Posterior cingulate gyrus (tissue), 11 donors: ENCODE measurements at regions not wholly inside any gene's neighbourhood (a gene's known extent, or its start where the extent isn't known, plus 50 kb on each side); places are given as distances from the start of the nearest gene placed in this dataset.
"Not testable (repeated sequence)": the region's sequence is repeated elsewhere in the genome, so short reads cannot be mapped to it uniquely, and the experiment has no call there.

Experiments used
- DNase-seq, 10 donors: peaks; one replicate each; pipeline versions ENCODE4 v3.0.0 to v3.0.0-alpha.2; 2020 to 2021; ENCODE audit warnings: mixed read lengths in 3 of 10
- intact Hi-C: fragments of 100-400 bp; cut with DNase I; formaldehyde crosslinking; loops from one replicate; pipeline ENCODE4 v1.15.1; 2023

DNA sequence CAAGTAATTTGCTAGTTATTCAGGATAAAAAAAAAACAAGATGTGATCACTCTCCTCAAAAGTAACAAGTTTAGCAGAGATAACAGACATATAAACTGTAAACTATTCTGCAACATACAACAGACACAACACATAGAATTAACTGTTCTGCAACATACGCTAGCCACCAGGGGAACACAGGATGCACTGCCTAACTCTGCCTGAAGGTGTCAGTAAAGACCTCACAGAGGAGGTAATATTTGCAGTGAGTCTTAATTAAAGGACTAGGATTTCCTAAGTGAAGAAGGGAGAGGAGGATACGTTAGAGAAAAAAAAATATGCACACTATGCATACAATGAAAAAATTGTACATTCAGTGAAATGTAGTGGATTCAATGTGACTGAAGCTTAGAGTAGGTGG, 129.6 kb downstream of the NBPF8 start:
- intact Hi-C loops: not testable (repeated sequence)
- peak in 8 of 10 donors; percentile 58 to 85 (median 70) for DNase-seq

DNA sequence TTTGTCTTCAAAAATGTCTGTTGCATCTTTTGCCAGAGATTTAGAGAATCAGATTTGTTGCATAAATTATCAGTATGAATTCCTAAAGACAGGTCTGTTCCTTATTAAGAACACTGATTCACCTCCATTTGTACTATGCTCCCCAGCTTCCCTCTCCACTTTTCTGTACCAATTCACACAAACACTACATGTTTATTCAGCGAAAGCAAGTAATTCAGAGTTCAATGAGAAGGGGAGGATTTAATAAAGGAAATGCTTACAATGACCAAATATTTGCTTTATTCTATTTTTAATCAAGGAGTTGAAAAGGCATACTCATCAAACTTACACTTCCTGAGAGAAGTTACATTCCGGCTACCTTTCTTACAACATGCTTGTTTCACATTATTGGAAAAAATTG, 135.5 kb downstream of the NBPF8 start:
- intact Hi-C loops: not testable (repeated sequence)

DNA sequence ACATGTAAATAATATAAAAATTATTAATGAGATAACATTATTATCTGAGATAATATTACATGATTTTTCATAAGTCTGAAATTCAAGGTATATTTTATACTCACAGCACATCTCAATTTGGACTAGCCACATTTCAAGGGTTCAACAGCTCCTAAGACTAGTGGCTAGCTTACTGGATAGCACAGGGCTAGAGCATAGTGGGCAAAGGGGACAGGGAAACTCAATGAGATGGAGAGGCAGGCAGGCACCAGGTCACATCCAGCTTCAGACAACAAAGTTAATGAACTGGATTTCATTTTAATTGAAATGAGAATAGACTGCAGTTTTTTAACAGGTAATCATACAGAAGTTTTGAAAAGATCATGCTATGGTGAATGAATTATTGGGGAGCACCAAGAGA, 137.4 kb downstream of the NBPF8 start:
- intact Hi-C loops, DNase-seq: not testable (repeated sequence)

More for the DNA sequence above, 135.5 kb downstream of the NBPF8 start:
- not testable (repeated sequence) for DNase-seq

DNA sequence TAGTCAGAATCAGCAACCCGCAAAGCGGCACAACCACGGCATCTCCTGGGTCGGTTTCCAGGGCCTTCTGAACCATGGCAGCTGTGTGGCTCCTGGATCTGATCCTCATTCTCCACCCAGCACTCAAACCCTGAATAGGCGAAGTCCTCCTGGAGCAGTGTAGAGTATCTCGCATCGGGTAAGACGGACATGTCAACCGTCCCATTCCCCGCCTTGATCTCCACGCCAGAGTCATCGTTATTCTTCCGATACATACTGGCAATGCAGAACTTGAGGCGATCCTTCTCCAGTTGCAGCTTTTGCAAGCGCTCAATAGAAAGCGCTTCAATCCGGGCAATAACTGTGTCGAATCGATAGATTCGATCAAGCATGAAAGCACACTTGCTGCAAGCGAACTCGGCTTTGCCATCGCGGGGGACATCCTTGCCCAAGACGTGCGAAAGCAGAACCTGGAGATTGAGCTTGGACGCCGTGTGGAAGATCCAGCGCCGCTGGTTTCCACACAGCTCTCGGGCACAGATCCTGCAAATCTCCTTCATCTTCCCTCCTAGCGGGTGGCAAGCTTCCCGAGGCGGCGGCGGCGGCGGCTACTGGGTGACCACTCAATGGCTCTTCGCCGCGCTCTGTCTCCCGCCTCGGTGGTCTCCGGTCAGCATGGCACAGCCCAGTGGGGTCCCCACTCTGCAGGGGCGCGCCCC, 142.9 kb downstream of the NBPF8 start:
- DNase-seq: peak in 5 of 10 donors; percentile 7 to 50 (median 11)

DNA sequence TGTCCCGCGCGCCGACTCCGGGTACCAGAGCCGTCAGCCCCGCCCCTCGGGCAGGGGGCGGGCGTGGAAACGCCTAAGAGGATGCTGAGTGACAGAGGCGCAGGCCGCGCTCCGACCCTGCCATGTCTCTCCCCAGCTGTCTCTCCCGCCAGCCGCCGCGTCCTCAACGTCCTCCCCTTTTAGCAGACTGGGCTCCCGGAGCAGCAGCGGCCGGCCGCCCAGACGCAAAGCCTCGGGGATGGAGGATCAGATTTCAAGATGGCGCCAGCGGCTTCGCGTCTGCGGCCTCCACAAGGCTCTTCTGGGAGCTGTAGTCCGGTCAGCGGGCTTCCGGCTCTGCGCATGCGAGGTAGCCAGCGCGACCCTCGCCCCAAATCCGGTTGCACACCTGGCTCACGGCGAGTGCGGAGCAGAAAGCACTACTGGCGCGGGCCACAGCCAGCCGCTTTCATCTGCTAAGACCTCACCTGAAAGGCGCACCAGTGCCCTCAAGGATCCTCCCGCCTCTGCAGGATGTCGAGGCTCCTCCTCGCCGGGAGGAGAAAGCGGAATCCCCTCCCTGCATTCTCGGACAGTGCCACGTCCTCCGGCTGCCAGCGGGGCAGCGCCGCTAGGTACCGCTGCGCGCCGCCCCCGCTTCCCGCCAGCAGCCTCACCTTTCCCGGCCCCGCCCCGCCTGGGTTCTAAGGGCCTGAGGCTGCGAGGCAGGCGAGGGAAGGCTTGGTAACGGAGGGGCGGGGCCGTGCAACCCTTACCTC, 143.6 kb downstream of the NBPF8 start:
- peak; percentile 43 to 94 (median 51) for DNase-seq
- intact Hi-C loops: not testable (repeated sequence)

More for the DNA sequence above, 142.9 kb downstream of the NBPF8 start:
- intact Hi-C loops: not testable (repeated sequence)

DNA sequence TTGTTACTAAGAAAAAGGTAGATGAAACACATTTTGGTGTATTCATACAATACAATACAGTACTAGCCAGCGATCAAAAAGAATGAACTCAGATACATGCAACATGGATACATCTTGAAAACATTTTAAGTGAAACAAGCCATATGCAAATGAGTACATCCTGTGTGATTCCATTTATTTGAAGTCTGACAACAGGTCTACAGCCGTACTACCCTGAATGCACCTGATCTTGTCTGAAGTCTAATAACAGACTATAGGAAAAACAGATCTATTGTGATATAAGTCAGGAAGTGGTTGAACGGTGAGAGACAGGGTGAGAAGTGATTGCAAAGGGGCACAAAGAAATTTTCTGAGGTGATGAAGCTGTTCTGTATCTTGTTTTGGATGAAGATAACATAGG, 146.9 kb downstream of the NBPF8 start:
- DNase-seq, intact Hi-C loops: not testable (repeated sequence)

DNA sequence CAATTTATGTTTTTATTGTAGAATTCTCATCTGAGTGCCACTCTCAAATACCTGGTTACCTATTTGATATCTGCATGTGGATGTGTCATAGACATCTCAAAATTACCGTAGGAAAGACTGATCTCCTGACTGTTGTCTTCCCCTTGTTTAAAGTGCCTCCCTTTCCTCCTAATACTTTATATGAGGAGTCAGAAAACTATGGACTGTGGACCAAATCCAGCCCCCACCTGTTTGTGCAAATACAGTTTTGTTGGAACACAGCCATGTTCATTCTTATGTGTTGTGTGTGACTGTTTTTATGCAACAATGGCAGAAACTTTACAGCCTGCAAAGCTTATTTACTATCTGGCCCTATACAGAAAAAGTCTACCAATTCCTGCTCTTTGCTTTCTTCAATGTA, 150.6 kb downstream of the NBPF8 start:
- intact Hi-C loops, DNase-seq: not testable (repeated sequence)

DNA sequence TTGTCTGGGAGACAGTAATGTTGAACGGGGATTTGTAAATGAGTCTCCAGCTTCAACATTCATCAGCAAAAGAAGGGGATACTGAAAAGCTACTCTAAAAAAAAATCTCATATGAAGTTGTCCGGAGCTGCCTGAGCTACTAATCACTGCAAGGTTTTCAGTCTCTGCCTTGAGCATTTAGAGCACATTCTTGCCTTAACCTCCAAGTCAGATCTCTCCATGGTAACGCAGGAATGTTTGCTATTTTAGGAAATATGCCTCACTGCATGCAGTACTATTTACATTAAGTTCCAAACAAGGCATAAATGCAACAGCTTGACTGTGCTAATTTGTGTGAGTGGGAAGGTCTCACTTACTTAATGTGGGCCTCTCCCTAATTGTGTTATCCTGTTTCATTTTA, 152.8 kb downstream of the NBPF8 start:
- not testable (repeated sequence) for DNase-seq

DNA sequence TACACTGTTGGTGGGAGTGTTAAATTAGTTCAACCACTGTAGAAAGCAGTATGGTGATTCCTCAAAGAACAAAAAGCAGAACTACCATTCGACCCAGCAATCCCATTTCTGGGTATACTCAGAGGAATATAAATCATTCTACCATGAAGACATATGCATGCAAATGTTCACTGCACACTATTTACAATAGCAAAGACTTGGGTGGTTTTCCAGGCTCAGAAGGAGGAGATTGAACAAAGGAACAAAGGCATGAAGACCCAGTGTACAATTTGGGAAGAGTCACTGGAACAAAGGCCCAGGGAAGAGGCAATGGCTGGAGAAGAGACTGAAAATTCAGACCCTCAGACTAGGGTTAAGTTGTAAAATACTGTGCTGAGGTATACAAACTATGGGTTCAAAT, 148.5 kb upstream of the NBPF26 start:
- DNase-seq, intact Hi-C loops: not testable (repeated sequence)

More for the DNA sequence above, 152.8 kb downstream of the NBPF8 start:
- intact Hi-C loops: not testable (repeated sequence)

DNA sequence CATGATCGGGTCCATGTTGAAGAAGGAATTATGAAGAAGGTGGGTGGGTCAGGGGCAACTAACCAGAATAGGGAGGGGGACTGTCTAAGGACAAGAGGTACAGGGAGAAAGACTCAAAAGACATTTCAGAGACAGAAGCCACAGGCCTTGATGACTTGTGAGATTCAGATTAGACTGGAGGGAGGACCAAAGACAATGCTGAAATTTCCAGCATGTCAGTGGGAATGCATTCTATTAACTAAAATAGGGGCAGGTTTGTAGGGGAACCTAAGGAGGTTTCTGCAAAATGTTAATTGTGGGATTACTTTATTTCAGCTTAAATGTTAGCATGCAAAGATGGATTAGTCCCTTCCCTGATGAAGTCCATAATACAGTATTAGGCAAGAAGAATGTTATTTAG, 141.6 kb upstream of the NBPF26 start:
- intact Hi-C loops, DNase-seq: not testable (repeated sequence)

DNA sequence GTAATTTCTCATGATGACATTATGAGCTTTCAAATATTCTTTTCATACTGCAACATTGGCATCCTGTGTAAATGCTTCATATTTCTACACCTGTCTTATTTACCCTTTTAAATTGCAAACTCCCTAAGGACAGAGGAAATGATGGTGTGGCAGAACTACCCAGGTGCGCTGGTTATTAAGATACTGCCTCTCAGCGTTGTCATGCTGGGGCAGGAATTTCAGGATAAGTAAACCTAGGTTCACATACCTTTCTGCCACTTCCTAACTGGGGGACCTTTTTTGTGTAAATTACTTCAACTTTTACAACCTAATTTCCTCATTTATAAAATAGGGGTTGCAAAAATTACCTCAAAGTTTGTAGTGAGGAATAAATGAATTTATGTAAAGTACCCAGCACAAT, 137.7 kb upstream of the NBPF26 start:
- DNase-seq, intact Hi-C loops: not testable (repeated sequence)

DNA sequence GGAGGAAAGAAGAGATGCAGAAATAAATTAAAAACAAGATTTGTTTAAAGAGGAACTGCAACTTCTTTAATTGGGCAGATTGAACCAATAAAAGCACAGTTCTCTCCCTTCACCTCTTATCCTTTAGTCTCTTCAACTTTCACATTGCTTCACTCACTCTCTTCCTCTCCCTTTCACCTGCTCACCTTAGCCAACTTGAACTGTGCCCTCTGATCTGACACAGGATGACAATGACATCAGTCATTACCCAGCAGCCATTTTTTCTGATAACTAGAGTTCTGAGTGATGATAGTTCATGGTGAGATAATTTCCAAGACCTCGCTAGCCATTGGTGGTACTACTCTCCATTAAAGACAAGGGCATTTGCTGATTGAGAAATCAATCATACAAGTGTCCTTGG, 134.9 kb upstream of the NBPF26 start:
- DNase-seq, intact Hi-C loops: not testable (repeated sequence)

DNA sequence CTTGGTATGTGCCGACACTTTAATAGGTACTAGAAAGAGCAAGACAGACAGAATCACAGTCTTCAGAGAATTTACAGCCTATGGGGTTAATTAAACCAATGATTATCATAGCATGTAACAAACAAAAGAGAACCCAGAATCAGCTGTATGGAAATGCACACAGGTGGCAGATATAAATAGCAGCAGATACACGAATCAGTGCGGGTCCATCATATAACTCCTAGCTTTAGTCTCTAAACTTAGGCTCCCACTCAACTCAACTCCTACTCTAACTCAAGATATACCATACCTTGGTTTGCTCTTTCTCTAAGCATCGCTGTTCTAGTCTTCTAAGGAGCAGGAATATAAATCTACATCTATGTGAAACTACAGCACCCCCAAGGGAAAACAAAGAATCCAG, 132.0 kb upstream of the NBPF26 start:
- intact Hi-C loops, DNase-seq: not testable (repeated sequence)

DNA sequence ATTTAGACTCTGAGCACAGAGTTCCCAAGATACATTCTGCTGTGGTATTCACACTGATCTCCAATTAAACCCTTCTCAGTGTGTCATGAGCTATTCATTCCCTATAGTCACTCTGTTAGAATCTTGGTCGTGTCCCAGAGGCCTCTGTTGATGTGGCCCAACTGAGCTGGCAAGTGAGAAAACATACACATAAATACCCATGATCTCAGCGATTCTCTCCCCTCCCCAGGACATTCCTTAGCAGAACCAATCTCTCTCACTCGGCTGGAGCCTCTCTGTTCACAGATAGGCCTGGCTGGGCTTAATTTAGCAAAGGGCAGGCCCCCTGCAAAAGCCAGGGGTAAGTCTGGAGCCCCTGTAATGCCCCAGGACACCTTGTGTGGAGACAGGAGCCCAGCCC, 130.8 kb upstream of the NBPF26 start:
- DNase-seq, intact Hi-C loops: not testable (repeated sequence)

DNA sequence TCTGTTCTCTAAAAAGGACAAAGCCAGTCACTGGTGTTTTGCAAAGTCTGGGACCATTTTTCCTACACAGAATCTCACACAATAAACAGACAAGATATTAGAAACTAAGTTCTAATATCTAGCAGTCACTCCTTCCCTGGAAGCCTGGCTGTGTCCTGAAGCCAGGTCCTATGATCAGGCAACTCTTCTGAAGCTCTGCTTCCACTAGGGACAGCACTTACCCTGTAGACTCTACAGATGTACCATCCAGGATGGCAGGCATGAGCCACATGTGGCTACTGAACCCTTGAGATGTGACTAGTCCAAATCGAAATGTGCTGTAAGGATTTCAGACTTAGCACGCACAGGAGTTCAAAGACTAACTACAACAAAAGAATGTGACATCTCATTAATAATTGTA, 130.1 kb upstream of the NBPF26 start:
- DNase-seq, intact Hi-C loops: not testable (repeated sequence)

DNA sequence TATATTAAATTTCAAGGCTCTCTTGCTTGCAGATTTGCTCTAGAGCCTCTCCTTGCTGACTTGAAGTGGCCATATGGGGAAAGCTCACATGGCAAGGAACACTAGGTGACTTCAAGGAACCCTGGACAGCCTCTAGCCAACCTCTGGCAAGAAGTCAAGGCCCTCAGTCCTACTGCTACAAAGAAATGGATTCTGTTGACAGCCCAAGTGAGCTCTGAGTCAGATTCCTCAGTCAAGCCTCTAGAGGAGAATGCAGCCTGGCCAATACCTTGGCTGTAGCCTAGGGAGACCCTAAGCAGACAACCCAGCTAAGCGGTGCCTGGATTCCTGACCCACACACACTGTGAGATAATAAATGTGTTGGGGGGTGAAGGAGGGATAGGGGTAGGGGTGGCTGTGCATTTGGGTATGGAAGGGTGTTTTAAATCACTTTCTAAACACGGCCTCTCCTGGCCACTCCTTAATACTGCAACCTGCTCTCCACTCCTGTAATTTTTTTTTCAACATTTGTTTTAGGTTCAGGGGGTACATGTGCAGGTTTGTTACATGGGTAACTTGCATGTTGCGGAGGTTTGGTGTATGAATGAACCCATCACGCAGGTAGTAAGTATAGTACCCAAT, 125.3 kb upstream of the NBPF26 start:
- intact Hi-C loops, DNase-seq: not testable (repeated sequence)

DNA sequence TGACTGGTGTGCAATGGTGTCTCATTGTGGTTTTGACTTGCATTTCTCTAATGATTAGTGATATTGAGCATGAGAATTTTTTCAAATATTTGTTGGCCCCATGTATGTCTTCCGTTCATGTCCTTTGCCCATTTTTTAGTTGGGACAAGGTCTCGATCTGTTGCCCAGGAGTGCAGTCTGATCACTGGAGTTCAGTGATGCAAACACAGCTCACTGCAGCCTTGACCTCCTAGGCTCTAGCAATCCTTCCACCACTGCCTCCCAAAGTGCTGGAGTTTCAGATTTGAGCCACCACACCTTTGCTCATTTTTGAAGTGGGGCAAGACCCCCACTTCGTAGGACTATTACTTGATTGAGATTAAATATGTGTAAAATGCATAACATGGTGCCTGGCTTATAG, 124.2 kb upstream of the NBPF26 start:
- intact Hi-C loops, DNase-seq: not testable (repeated sequence)

DNA sequence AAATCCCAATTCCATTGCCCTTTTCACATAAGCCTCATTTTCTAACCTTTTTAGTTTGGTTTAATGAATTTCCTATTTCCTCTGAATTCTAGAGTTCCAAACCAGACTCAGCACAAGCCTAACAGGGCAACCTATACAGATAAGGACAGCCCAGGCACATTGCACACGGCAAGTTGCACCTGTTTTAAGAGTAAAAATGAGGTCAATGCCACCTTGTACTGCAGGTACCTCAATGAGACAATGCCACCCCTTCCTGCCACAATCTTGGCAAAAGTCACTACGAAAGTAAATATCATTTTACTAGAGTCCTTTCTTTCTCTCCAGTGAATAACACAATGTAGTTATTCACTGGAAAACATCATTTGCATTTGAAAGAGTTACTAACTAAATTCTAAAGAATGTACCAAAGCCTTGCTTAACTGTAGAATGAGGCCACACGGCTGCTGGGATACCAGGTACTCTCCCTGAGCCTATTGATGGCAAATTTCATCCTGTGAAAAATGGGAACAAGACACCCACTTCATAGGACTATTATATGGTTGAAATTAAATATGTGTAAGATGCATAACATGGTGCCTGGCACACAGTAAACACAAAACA, 123.2 kb upstream of the NBPF26 start:
- DNase-seq, intact Hi-C loops: not testable (repeated sequence)

DNA sequence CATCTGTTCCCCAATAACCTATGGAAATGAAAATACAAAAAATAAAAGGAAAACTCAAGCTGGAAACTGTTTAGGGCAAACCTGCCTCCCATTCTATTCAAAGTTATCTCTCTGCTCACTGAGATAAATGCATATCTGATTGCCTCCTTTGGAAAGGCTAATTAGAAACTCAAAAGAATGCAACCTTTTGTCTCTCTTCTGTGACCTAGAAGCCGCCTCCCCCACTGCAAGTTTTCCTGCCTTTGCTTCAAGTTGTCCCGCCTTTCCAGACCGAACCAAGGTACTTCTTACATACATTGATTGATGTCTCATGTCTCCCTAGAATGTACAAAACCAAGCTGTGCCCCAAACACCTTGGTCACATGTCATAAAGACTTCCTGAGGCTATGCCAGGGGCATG, 115.9 kb upstream of the NBPF26 start:
- DNase-seq, intact Hi-C loops: not testable (repeated sequence)

DNA sequence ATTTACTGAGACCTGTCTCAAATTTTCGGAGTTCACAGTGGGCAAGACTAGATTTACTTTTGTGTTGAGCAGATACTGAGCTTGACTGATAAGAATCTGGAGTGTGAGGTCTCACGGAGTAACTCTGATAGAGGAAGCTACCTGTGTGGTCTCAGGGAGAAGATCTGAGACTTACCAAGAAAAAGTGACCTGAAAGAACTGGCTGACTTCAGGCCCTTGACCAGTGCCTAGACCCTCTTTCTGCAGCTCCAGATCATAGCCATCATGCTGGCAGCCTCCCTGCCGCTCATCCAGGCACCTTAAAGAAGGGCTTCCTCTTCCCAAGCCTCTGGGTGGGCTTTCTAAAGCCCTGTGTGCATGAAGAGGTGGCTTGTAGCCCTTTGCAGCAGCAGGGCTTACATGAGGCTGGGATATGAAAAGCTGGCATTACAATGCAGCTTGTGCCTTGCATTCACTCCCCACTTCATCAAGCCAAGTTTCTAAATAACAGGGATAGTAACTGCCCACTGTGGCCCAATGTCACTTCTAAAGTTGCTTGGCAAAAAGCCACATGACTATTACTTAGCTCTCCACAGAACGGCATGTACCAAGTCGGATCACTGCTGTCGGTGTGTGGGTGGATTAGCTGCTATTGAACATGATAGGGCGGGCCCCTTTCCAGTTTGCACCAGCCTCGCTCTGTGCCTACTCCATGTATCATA, 115.3 kb upstream of the NBPF26 start:
- intact Hi-C loops, DNase-seq: not testable (repeated sequence)
